Ovary (tissue), 7 donors: ENCODE measurements at regions not wholly inside any gene's neighbourhood (a gene's known extent, or its start where the extent isn't known, plus 50 kb on each side); places are given as distances from the start of the nearest gene placed in this dataset.

Source experiments
- DNase-seq, 5 donors: peaks; one replicate each; pipeline ENCODE4 v3.0.0-alpha.2; 2019 to 2020
- H3K27ac ChIP-seq, 2 donors: fragments of 200-600 bp; one replicate each; pipeline versions ENCODE4 v1.5.1 to v1.8.0; 2019 to 2022
- H3K27me3 ChIP-seq: fragments of 200-600 bp; one replicate; pipeline ENCODE4 v1.8.0; 2022
- H3K36me3 ChIP-seq: fragments of 200-600 bp; sonication (generic); one replicate; pipeline ENCODE4 v1.5.1; 2019
- H3K4me1 ChIP-seq: one replicate; pipeline ENCODE4 v1.8.1; 2013; ENCODE audit warnings: mild to moderate bottlenecking, moderate library complexity; ENCODE audit not compliant: insufficient read depth
- H3K4me3 ChIP-seq: fragments of 200-600 bp; sonication (generic); one replicate; pipeline ENCODE4 v1.5.1; 2017
- H3K9me3 ChIP-seq, 2 donors: fragments of 200-600 bp in 1 of 2; sonication (generic) in 1 of 2; one replicate each; pipeline versions ENCODE4 v1.5.1 to v1.8.1; 2013 to 2019; ENCODE audit warnings: mild to moderate bottlenecking in 1 of 2, moderate library complexity in 1 of 2
- CTCF ChIP-seq, 3 donors: fragments of 450-650 bp in 2 of 3; fragments of 200-600 bp in 1 of 3; IDR thresholded peaks; one replicate each; pipeline versions ENCODE4 v1.5.1 to v1.8.0; 2016 to 2022; ENCODE audit warnings: antibody characterized with exemption in 3 of 3, mild to moderate bottlenecking in 1 of 3
- EP300 ChIP-seq: sonication (generic); formaldehyde crosslinking; IDR thresholded peaks from one replicate; pipeline ENCODE4 v1.6.1; 2017; ENCODE audit warnings: antibody characterized with exemption
- POLR2A ChIP-seq: fragments of 450-650 bp; IDR thresholded peaks from one replicate; pipeline ENCODE4 v1.6.1; 2017; ENCODE audit warnings: antibody characterized with exemption, mild to moderate bottlenecking, moderate library complexity
- WGBS, 3 donors: extraction: QIAGEN DNeasy Blood & Tissue Kit in 1 of 3; methylation state at CpG; one replicate each; pipeline versions ENCODE4 v1.1.5 to v1.1.7; 2013 to 2017; 5-methylcytosine and 5-hydroxymethylcytosine counted together
- intact Hi-C, 4 donors: fragments of 100-400 bp; cut with DNase I; formaldehyde crosslinking; loops; one replicate each; pipeline versions ENCODE4 v1.11.0 to v1.15.1; 2022 to 2023
- donor health status: DM: no; HTN: no; CAD: no; lungs with moderate emphysema.
- donor health status: DM: no; HTN: no; CAD: no.
- donor health status: Bipolar disorder and iron deficiency.
- donor health status: DM: no; HTN: no; CAD: no.
- donor health status: DM: yes; HTN: yes; CAD: no.

GRCh38 chr5:124512952-124513632, 233.3 kb downstream of the ZNF608 start:
- H3K4me1 ChIP-seq = no peaks in the 10 kb centered on the region
- WGBS, 3 donors = 93 to 95% (median 94%) methylated on average over 5 of the region's 5 CpGs
- DNase-seq = no peak
- no peaks in the 10 kb centered on the region for H3K27me3 ChIP-seq
- no peaks in the 10 kb centered on the region for H3K36me3 ChIP-seq
- no peak overlapping the region for H3K27ac ChIP-seq
- no peaks in the 10 kb centered on the region for H3K9me3 ChIP-seq
- intact Hi-C loops = no loop called here
- TF ChIP-seq CTCF (IDR thresholded peaks at IDR 0.05) (no peak), POLR2A (no peak), EP300 (no peak)
- no peak overlapping the region for H3K4me3 ChIP-seq

- no peaks in the 10 kb centered on the region for H3K36me3 ChIP-seq
- no peak for DNase-seq
- intact Hi-C loops = no loop called here
- H3K27ac ChIP-seq = no peak overlapping the region
- WGBS, 3 donors = 31 to 46% (median 38%) methylated on average over 3 of the region's 3 CpGs
- H3K4me3 ChIP-seq = no peak overlapping the region
- H3K27me3 ChIP-seq = no peaks in the 10 kb centered on the region
- H3K9me3 ChIP-seq = no peaks in the 10 kb centered on the region
- H3K4me1 ChIP-seq = no peaks in the 10 kb centered on the region
- TF ChIP-seq POLR2A = no peak
- TF ChIP-seq CTCF (IDR thresholded peaks at IDR 0.05) = no peak
- TF ChIP-seq EP300 = no peak
These were observed 234.2 kb downstream of the ZNF608 start for GRCh38 chr5:124512236-124512635.

GRCh38 chr5:124511791-124512190, 234.6 kb downstream of the ZNF608 start:
- H3K27me3 ChIP-seq = no peaks in the 10 kb centered on the region
- no peaks in the 10 kb centered on the region for H3K36me3 ChIP-seq
- no peak overlapping the region for H3K27ac ChIP-seq
- H3K9me3 ChIP-seq = no peaks in the 10 kb centered on the region
- intact Hi-C loops = no loop called here
- H3K4me1 ChIP-seq = no peaks in the 10 kb centered on the region
- no peak for DNase-seq
- H3K4me3 ChIP-seq = no peak overlapping the region
- TF ChIP-seq EP300 (no peak), CTCF (IDR thresholded peaks at IDR 0.05) (no peak), POLR2A (no peak)

- Histone ChIP-seq H3K9me3 (no peaks in the 10 kb centered on the region), H3K4me1 (no peaks in the 10 kb centered on the region), H3K27me3 (no peaks in the 10 kb centered on the region), H3K27ac (no peak overlapping the region), H3K36me3 (no peaks in the 10 kb centered on the region), H3K4me3 (no peak overlapping the region)
- TF ChIP-seq POLR2A (no peak), EP300 (no peak), CTCF (IDR thresholded peaks at IDR 0.05) (no peak)
- intact Hi-C loops = no loop called here
- DNase-seq = no peak
- 95 to 96% (median 96%) methylated on average over 2 of the region's 2 CpGs for WGBS, 3 donors
These were observed 238.8 kb downstream of the ZNF608 start for GRCh38 chr5:124507688-124508087.
